Epithelial cell of prostate (primary cell): ENCODE measurements at regions not wholly inside any gene's neighbourhood (a gene's known extent, or its start where the extent isn't known, plus 50 kb on each side); places are given as distances from the start of the nearest gene placed in this dataset.
A peak's percentile ranks its signal among the peaks of the same experiment; 100 is the strongest.

ENCODE experiments used
- DNase-seq: peaks from one replicate; pipeline ENCODE4 v3.0.0-alpha.2; 2011; ENCODE audit warnings: low read depth, low spot score
- H3K27ac ChIP-seq: fragments of 450-650 bp; 2 replicates; pipeline ENCODE4 v1.5.1; 2017; ENCODE audit warnings: mild to moderate bottlenecking

- H3K27ac ChIP-seq = no peak overlapping the region
- DNase-seq = no peak
These were observed 179.2 kb upstream of the CDH11 start for GRCh38 chr16:65301029-65301428.

- no peak for DNase-seq
- H3K27ac ChIP-seq = no peak overlapping the region
These were observed 175.6 kb upstream of the CDH11 start for GRCh38 chr16:65297453-65297852.

- H3K27ac ChIP-seq = no peak overlapping the region
- no peak for DNase-seq
These were observed 173.7 kb upstream of the CDH11 start for GRCh38 chr16:65295527-65295926.

- no peak for DNase-seq
- no peak overlapping the region for H3K27ac ChIP-seq
These were observed 172.8 kb upstream of the CDH11 start for GRCh38 chr16:65294708-65295107.

GRCh38 chr16:65294165-65294564 lies 172.3 kb upstream of the CDH11 start:
- H3K27ac ChIP-seq = no peak overlapping the region
- DNase-seq = no peak

- no peak overlapping the region for H3K27ac ChIP-seq
- no peak for DNase-seq
These were observed 167.2 kb upstream of the CDH11 start for GRCh38 chr16:65289022-65289421.

- no peak for DNase-seq
- H3K27ac ChIP-seq = no peak overlapping the region
These were observed 165.4 kb upstream of the CDH11 start for GRCh38 chr16:65287307-65287706.

GRCh38 chr16:65285128-65286048 lies 163.5 kb upstream of the CDH11 start:
- no peak overlapping the region for H3K27ac ChIP-seq
- DNase-seq = no peak

GRCh38 chr16:65284626-65285025 lies 162.8 kb upstream of the CDH11 start:
- no peak for DNase-seq
- H3K27ac ChIP-seq = no peak overlapping the region

GRCh38 chr16:65283181-65283651 lies 161.4 kb upstream of the CDH11 start:
- no peak for DNase-seq

GRCh38 chr16:65281586-65281985 lies 159.7 kb upstream of the CDH11 start:
- DNase-seq = no peak
- H3K27ac ChIP-seq = no peak overlapping the region

More at GRCh38 chr16:65283181-65283651, 161.4 kb upstream of the CDH11 start:
- no peak overlapping the region for H3K27ac ChIP-seq

GRCh38 chr16:65280845-65281512 lies 159.1 kb upstream of the CDH11 start:
- H3K27ac ChIP-seq = no peak overlapping the region
- no peak for DNase-seq

- DNase-seq = no peak
These were observed 157.7 kb upstream of the CDH11 start for GRCh38 chr16:65279576-65279975.

GRCh38 chr16:65278874-65279273 lies 157.0 kb upstream of the CDH11 start:
- H3K27ac ChIP-seq = no peak overlapping the region
- no peak for DNase-seq

More at GRCh38 chr16:65279576-65279975, 157.7 kb upstream of the CDH11 start:
- no peak overlapping the region for H3K27ac ChIP-seq

GRCh38 chr16:65274566-65274965 lies 152.7 kb upstream of the CDH11 start:
- DNase-seq = peak; percentile 61
- H3K27ac ChIP-seq = peak overlapping the region; percentile 95

- H3K27ac ChIP-seq = no peak overlapping the region
- no peak for DNase-seq
These were observed 151.0 kb upstream of the CDH11 start for GRCh38 chr16:65272699-65273414.

GRCh38 chr16:65271996-65272395 lies 150.1 kb upstream of the CDH11 start:
- no peak overlapping the region for H3K27ac ChIP-seq
- no peak for DNase-seq

GRCh38 chr16:65268331-65268730 lies 146.5 kb upstream of the CDH11 start:
- no peak for DNase-seq
- no peak overlapping the region for H3K27ac ChIP-seq

GRCh38 chr16:65263896-65264295 lies 142.0 kb upstream of the CDH11 start:
- H3K27ac ChIP-seq = no peak overlapping the region
- no peak for DNase-seq

- no peak for DNase-seq
- no peak overlapping the region for H3K27ac ChIP-seq
These were observed 138.9 kb upstream of the CDH11 start for GRCh38 chr16:65260746-65261145.

GRCh38 chr16:65254144-65254543 lies 132.3 kb upstream of the CDH11 start:
- DNase-seq = no peak
- no peak overlapping the region for H3K27ac ChIP-seq
